ENCODE measurements at regions not wholly inside any gene's neighbourhood (a gene's known extent, or its start where the extent isn't known, plus 50 kb on each side); places are given as distances from the start of the nearest gene placed in this dataset.

GRCh38 chr3:117128133-117128532, 418.6 kb downstream of the TUSC7 start:
- no peaks in the 10 kb centered on the region for H3K4me1 Mint-ChIP-seq (ENCODE audit: low read depth, unreplicated experiment)
- TF ChIP-seq, protein P1, sequence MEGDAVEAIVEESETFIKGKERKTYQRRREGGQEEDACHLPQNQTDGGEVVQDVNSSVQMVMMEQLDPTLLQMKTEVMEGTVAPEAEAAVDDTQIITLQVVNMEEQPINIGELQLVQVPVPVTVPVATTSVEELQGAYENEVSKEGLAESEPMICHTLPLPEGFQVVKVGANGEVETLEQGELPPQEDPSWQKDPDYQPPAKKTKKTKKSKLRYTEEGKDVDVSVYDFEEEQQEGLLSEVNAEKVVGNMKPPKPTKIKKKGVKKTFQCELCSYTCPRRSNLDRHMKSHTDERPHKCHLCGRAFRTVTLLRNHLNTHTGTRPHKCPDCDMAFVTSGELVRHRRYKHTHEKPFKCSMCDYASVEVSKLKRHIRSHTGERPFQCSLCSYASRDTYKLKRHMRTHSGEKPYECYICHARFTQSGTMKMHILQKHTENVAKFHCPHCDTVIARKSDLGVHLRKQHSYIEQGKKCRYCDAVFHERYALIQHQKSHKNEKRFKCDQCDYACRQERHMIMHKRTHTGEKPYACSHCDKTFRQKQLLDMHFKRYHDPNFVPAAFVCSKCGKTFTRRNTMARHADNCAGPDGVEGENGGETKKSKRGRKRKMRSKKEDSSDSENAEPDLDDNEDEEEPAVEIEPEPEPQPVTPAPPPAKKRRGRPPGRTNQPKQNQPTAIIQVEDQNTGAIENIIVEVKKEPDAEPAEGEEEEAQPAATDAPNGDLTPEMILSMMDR (IDR thresholded peaks at IDR 0.05; ENCODE audit: unreplicated experiment): no peak
- intact Hi-C loops (cut with micrococcal nuclease; ENCODE audit: unreplicated experiment): no loop called here
- no TSS peak for BruUV-seq (replicated peaks)
- no peaks in the 10 kb centered on the region for H3K27me3 Mint-ChIP-seq (ENCODE audit: unreplicated experiment)
- no peaks in the 10 kb centered on the region for H3K9me3 Mint-ChIP-seq (ENCODE audit: low read depth, unreplicated experiment)
- H3K27ac Mint-ChIP-seq (ENCODE audit: unreplicated experiment): no peak overlapping the region
- no peak for DNase-seq
- CTCF ChIA-PET: interaction anchor here (1.2 kb wide), 1 partner anchor 37 kb away, joined by 3 read pairs; no protein-coding TSS in a partner anchor
- no peak overlapping the region for H3K4me3 Mint-ChIP-seq (ENCODE audit: low read depth, unreplicated experiment)
- no peaks in the 10 kb centered on the region for H3K36me3 Mint-ChIP-seq (ENCODE audit: insufficient read depth, unreplicated experiment)

DNA sequence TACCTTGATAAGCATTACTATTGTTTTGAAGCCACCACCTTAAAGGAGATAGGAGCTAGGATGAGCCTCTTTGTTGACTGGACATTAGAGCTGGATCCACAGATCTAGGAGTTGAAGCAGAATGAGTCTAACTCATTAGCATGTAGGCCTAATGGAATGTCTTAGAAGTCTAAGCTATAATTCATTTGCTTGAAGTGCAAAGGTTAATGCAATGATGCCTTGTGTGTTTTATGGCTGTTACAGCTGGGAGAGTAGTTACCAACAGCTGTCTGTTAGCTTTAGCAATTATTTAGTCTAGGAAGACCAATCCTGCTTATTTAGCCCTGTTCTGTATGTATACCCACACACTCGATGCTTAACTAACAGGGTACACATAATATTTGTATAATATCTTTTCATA, 419.3 kb downstream of the TUSC7 start:
- DNase-seq: no peak
- intact Hi-C loops (cut with micrococcal nuclease; ENCODE audit: unreplicated experiment): no loop called here
- TF ChIP-seq, protein P1 (IDR thresholded peaks at IDR 0.05; ENCODE audit: unreplicated experiment): no peak
- Mint-ChIP-seq H3K36me3 (ENCODE audit: insufficient read depth, unreplicated experiment) (no peaks in the 10 kb centered on the region), H3K4me1 (ENCODE audit: low read depth, unreplicated experiment) (no peaks in the 10 kb centered on the region), H3K4me3 (ENCODE audit: low read depth, unreplicated experiment) (no peak overlapping the region), H3K27me3 (ENCODE audit: unreplicated experiment) (no peaks in the 10 kb centered on the region), H3K9me3 (ENCODE audit: low read depth, unreplicated experiment) (no peaks in the 10 kb centered on the region), H3K27ac (ENCODE audit: unreplicated experiment) (no peak overlapping the region)
- CTCF ChIA-PET: no interaction called here
- no TSS peak for BruUV-seq (replicated peaks)

DNA sequence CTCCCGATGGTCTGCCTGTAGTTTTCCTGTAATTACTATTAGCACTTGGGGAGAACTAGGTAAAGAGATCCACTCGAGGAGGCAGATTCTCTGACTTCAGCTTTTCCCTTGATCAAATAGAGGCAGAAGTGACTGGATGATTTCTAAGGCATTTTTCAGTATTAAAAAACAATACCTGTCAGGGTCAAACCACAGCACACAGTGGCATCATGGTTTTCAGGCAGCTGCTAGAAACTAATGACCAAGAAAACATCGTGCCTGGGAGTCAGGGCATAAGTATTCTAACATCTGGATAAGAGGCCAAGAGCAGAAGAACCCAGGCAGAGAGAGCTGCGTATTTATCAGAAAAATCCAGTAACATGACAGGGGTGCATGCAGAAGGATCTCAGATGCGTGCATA, 419.9 kb downstream of the TUSC7 start:
- no peak overlapping the region for H3K4me3 Mint-ChIP-seq (ENCODE audit: low read depth, unreplicated experiment)

GRCh38 chr3:117130222-117130621, 420.6 kb downstream of the TUSC7 start:
- Mint-ChIP-seq H3K4me3 (ENCODE audit: low read depth, unreplicated experiment) (no peak overlapping the region), H3K9me3 (ENCODE audit: low read depth, unreplicated experiment) (no peaks in the 10 kb centered on the region), H3K27ac (ENCODE audit: unreplicated experiment) (no peak overlapping the region), H3K4me1 (ENCODE audit: low read depth, unreplicated experiment) (no peaks in the 10 kb centered on the region), H3K27me3 (ENCODE audit: unreplicated experiment) (no peaks in the 10 kb centered on the region), H3K36me3 (ENCODE audit: insufficient read depth, unreplicated experiment) (no peaks in the 10 kb centered on the region)
- no peak for DNase-seq
- no TSS peak for BruUV-seq (replicated peaks)
- TF ChIP-seq, protein P1 (IDR thresholded peaks at IDR 0.05; ENCODE audit: unreplicated experiment): no peak
- CTCF ChIA-PET: interaction anchor here (0.6 to 1.2 kb wide), 3 partner anchors 29 to 197 kb away, joined by 3 read pairs; no protein-coding TSS in a partner anchor
- intact Hi-C loops (cut with micrococcal nuclease; ENCODE audit: unreplicated experiment): no loop called here

More for the DNA sequence above, 419.9 kb downstream of the TUSC7 start:
- Mint-ChIP-seq H3K4me1 (ENCODE audit: low read depth, unreplicated experiment) (no peaks in the 10 kb centered on the region), H3K9me3 (ENCODE audit: low read depth, unreplicated experiment) (no peaks in the 10 kb centered on the region), H3K27ac (ENCODE audit: unreplicated experiment) (no peak overlapping the region), H3K27me3 (ENCODE audit: unreplicated experiment) (no peaks in the 10 kb centered on the region), H3K36me3 (ENCODE audit: insufficient read depth, unreplicated experiment) (no peaks in the 10 kb centered on the region)
- no TSS peak for BruUV-seq (replicated peaks)
- TF ChIP-seq, protein P1 (IDR thresholded peaks at IDR 0.05; ENCODE audit: unreplicated experiment): no peak
- no peak for DNase-seq
- CTCF ChIA-PET: interaction anchor here (1.2 kb wide), 1 partner anchor 197 kb away, joined by 3 read pairs; no protein-coding TSS in a partner anchor
- intact Hi-C loops (cut with micrococcal nuclease; ENCODE audit: unreplicated experiment): no loop called here
